ENCODE measurements at regions not wholly inside any gene's neighbourhood (a gene's known extent, or its start where the extent isn't known, plus 50 kb on each side); places are given as distances from the start of the nearest gene placed in this dataset.
A peak's percentile ranks its signal among the peaks of the same experiment; 100 is the strongest.
"Not testable (repeated sequence)": the region's sequence is repeated elsewhere in the genome, so short reads cannot be mapped to it uniquely, and the experiment has no call there.

GRCh38 chr11:22567759-22568158 is 57.9 kb downstream of the FANCF start:
- no peak overlapping the region for H3K4me3 Mint-ChIP-seq
- no peak for ATAC-seq (ENCODE audit: low read depth)
- peaks cover 3% of the 10 kb centered on the region for H3K9me3 Mint-ChIP-seq
- no peak overlapping the region for H3K27ac Mint-ChIP-seq
- no peak for DNase-seq (ENCODE audit: low spot score in 2 of 2)
- H3K4me1 Mint-ChIP-seq, result no peaks in the 10 kb centered on the region
- H3K27me3 Mint-ChIP-seq, result peaks cover 3% of the 10 kb centered on the region
- no peaks in the 10 kb centered on the region for H3K36me3 Mint-ChIP-seq

GRCh38 chr11:22566293-22566692 is 59.3 kb downstream of the FANCF start:
- DNase-seq (ENCODE audit: low spot score in 2 of 2) (no peak), ATAC-seq (ENCODE audit: low read depth) (no peak)
- Mint-ChIP-seq H3K27ac (no peak overlapping the region), H3K4me1 (no peaks in the 10 kb centered on the region), H3K4me3 (no peak overlapping the region), H3K27me3 (peaks cover 3% of the 10 kb centered on the region), H3K36me3 (no peaks in the 10 kb centered on the region), H3K9me3 (peaks cover 3% of the 10 kb centered on the region)

- Mint-ChIP-seq H3K4me1 (no peaks in the 10 kb centered on the region), H3K27ac (no peak overlapping the region), H3K9me3 (peaks cover 3% of the 10 kb centered on the region), H3K27me3 (peaks cover 3% of the 10 kb centered on the region), H3K36me3 (no peaks in the 10 kb centered on the region), H3K4me3 (no peak overlapping the region)
- DNase-seq (ENCODE audit: low spot score in 2 of 2), result no peak
- ATAC-seq (ENCODE audit: low read depth), result no peak
Observed at GRCh38 chr11:22561283-22561682, 64.3 kb downstream of the FANCF start.

- H3K4me3 Mint-ChIP-seq, result no peak overlapping the region
- H3K27me3 Mint-ChIP-seq, result peaks cover 3% of the 10 kb centered on the region
- no peak overlapping the region for H3K27ac Mint-ChIP-seq
- DNase-seq (ENCODE audit: low spot score in 2 of 2), result no peak
- H3K36me3 Mint-ChIP-seq, result no peaks in the 10 kb centered on the region
- H3K9me3 Mint-ChIP-seq, result peaks cover 3% of the 10 kb centered on the region
- ATAC-seq (ENCODE audit: low read depth), result no peak
- H3K4me1 Mint-ChIP-seq, result no peaks in the 10 kb centered on the region
Observed at GRCh38 chr11:22559416-22559815, 66.2 kb downstream of the FANCF start.

GRCh38 chr11:22558664-22559063 is 67.0 kb downstream of the FANCF start:
- no peaks in the 10 kb centered on the region for H3K4me1 Mint-ChIP-seq
- no peaks in the 10 kb centered on the region for H3K36me3 Mint-ChIP-seq
- ATAC-seq (ENCODE audit: low read depth) (no peak), DNase-seq (ENCODE audit: low spot score in 2 of 2) (no peak)
- H3K27me3 Mint-ChIP-seq, result peaks cover 3% of the 10 kb centered on the region
- no peaks in the 10 kb centered on the region for H3K9me3 Mint-ChIP-seq
- no peak overlapping the region for H3K27ac Mint-ChIP-seq
- no peak overlapping the region for H3K4me3 Mint-ChIP-seq

GRCh38 chr11:22556381-22556780 is 69.2 kb downstream of the FANCF start:
- H3K27ac Mint-ChIP-seq, result no peak overlapping the region
- no peaks in the 10 kb centered on the region for H3K36me3 Mint-ChIP-seq
- no peak overlapping the region for H3K4me3 Mint-ChIP-seq

GRCh38 chr11:22555881-22556280 is 69.7 kb downstream of the FANCF start:
- Mint-ChIP-seq H3K36me3 (no peaks in the 10 kb centered on the region), H3K27ac (no peak overlapping the region), H3K4me1 (no peaks in the 10 kb centered on the region), H3K27me3 (peaks cover 6% of the 10 kb centered on the region), H3K4me3 (no peak overlapping the region), H3K9me3 (no peaks in the 10 kb centered on the region)
- DNase-seq (ENCODE audit: low spot score in 2 of 2), result no peak
- ATAC-seq (ENCODE audit: low read depth), result no peak

More at GRCh38 chr11:22556381-22556780, 69.2 kb downstream of the FANCF start:
- H3K27me3 Mint-ChIP-seq, result peaks cover 6% of the 10 kb centered on the region
- H3K4me1 Mint-ChIP-seq, result no peaks in the 10 kb centered on the region
- ATAC-seq (ENCODE audit: low read depth), result no peak
- H3K9me3 Mint-ChIP-seq, result no peaks in the 10 kb centered on the region
- no peak for DNase-seq (ENCODE audit: low spot score in 2 of 2)

GRCh38 chr11:22554221-22554620 is 71.4 kb downstream of the FANCF start:
- DNase-seq (ENCODE audit: low spot score in 2 of 2), result no peak
- no peak overlapping the region for H3K27ac Mint-ChIP-seq
- ATAC-seq (ENCODE audit: low read depth), result peak; percentile 31
- no peak overlapping the region for H3K4me3 Mint-ChIP-seq
- H3K4me1 Mint-ChIP-seq, result no peaks in the 10 kb centered on the region
- no peaks in the 10 kb centered on the region for H3K36me3 Mint-ChIP-seq
- peaks cover 5% of the 10 kb centered on the region for H3K27me3 Mint-ChIP-seq
- no peaks in the 10 kb centered on the region for H3K9me3 Mint-ChIP-seq

- Mint-ChIP-seq H3K4me3 (no peak overlapping the region), H3K9me3 (no peaks in the 10 kb centered on the region), H3K27me3 (peaks cover 5% of the 10 kb centered on the region), H3K36me3 (no peaks in the 10 kb centered on the region), H3K4me1 (no peaks in the 10 kb centered on the region), H3K27ac (no peak overlapping the region)
- no peak for DNase-seq (ENCODE audit: low spot score in 2 of 2)
- no peak for ATAC-seq (ENCODE audit: low read depth)
Observed at GRCh38 chr11:22552885-22553284, 72.7 kb downstream of the FANCF start.

GRCh38 chr11:22546746-22547145 is 78.9 kb downstream of the FANCF start:
- H3K36me3 Mint-ChIP-seq, result no peaks in the 10 kb centered on the region
- H3K4me3 Mint-ChIP-seq, result no peak overlapping the region
- DNase-seq (ENCODE audit: low spot score in 2 of 2), result no peak
- no peaks in the 10 kb centered on the region for H3K4me1 Mint-ChIP-seq
- no peak overlapping the region for H3K27ac Mint-ChIP-seq
- no peaks in the 10 kb centered on the region for H3K9me3 Mint-ChIP-seq
- peaks cover 4% of the 10 kb centered on the region for H3K27me3 Mint-ChIP-seq
- no peak for ATAC-seq (ENCODE audit: low read depth)

GRCh38 chr11:22543261-22543660 is 82.4 kb downstream of the FANCF start:
- Mint-ChIP-seq H3K36me3 (no peaks in the 10 kb centered on the region), H3K9me3 (no peaks in the 10 kb centered on the region), H3K4me3 (no peak overlapping the region), H3K4me1 (no peaks in the 10 kb centered on the region), H3K27ac (no peak overlapping the region), H3K27me3 (peaks cover 7% of the 10 kb centered on the region)
- no peak for ATAC-seq (ENCODE audit: low read depth)
- DNase-seq (ENCODE audit: low spot score in 2 of 2), result no peak

GRCh38 chr11:22539821-22540256 is 85.8 kb downstream of the FANCF start:
- no peak for ATAC-seq (ENCODE audit: low read depth)
- H3K27me3 Mint-ChIP-seq, result peaks cover 10% of the 10 kb centered on the region
- no peak overlapping the region for H3K27ac Mint-ChIP-seq

GRCh38 chr11:22536071-22536470 is 89.6 kb downstream of the FANCF start:
- Mint-ChIP-seq H3K36me3 (no peaks in the 10 kb centered on the region), H3K4me1 (no peaks in the 10 kb centered on the region), H3K27ac (no peak overlapping the region), H3K4me3 (no peak overlapping the region), H3K27me3 (peaks cover 6% of the 10 kb centered on the region), H3K9me3 (no peaks in the 10 kb centered on the region)
- ATAC-seq (ENCODE audit: low read depth) (no peak), DNase-seq (ENCODE audit: low spot score in 2 of 2) (no peak)

More at GRCh38 chr11:22539821-22540256, 85.8 kb downstream of the FANCF start:
- Mint-ChIP-seq H3K4me1 (no peaks in the 10 kb centered on the region), H3K36me3 (no peaks in the 10 kb centered on the region), H3K9me3 (no peaks in the 10 kb centered on the region), H3K4me3 (no peak overlapping the region)
- DNase-seq (ENCODE audit: low spot score in 2 of 2), result no peak

GRCh38 chr11:22528612-22529429 is 96.8 kb downstream of the FANCF start:
- DNase-seq (ENCODE audit: low spot score in 2 of 2); H3K27me3 Mint-ChIP-seq; H3K4me3 Mint-ChIP-seq; H3K36me3 Mint-ChIP-seq; H3K4me1 Mint-ChIP-seq; H3K9me3 Mint-ChIP-seq; ATAC-seq (ENCODE audit: low read depth); H3K27ac Mint-ChIP-seq: not testable (repeated sequence)

GRCh38 chr11:22522225-22522624 is 103.4 kb downstream of the FANCF start:
- no peak for ATAC-seq (ENCODE audit: low read depth)
- no peaks in the 10 kb centered on the region for H3K4me1 Mint-ChIP-seq

More at GRCh38 chr11:22522225-22522624, 103.4 kb downstream of the FANCF start:
- H3K9me3 Mint-ChIP-seq, result peaks cover under 1% of the 10 kb centered on the region
- H3K36me3 Mint-ChIP-seq, result no peaks in the 10 kb centered on the region
- peaks cover 1% of the 10 kb centered on the region for H3K27me3 Mint-ChIP-seq
- DNase-seq (ENCODE audit: low spot score in 2 of 2), result no peak
- H3K27ac Mint-ChIP-seq, result no peak overlapping the region
- no peak overlapping the region for H3K4me3 Mint-ChIP-seq
